OCI-LY3 (cell line): ENCODE measurements at regions not wholly inside any gene's neighbourhood (a gene's known extent, or its start where the extent isn't known, plus 50 kb on each side); places are given as distances from the start of the nearest gene placed in this dataset.

Source experiments
- H2AFZ ChIP-seq: fragments of 200-600, 300-600 bp; shearing (Covaris generic); 2 replicates; pipeline ENCODE4 v1.6.0; 2014; ENCODE audit warnings: antibody characterized with exemption, low read depth, low read length
- H3K27ac ChIP-seq: fragments of 200-600, 300-600 bp; sonication (generic); 2 replicates; pipeline ENCODE4 v1.5.1; 2014; ENCODE audit warnings: mild to moderate bottlenecking, low read length, moderate library complexity, mixed read lengths
- H3K27me3 ChIP-seq: fragments of 200-600, 300-600 bp; sonication (generic); 2 replicates; pipeline ENCODE4 v1.6.1; 2014; ENCODE audit warnings: low read depth, low read length, mixed read lengths
- H3K36me3 ChIP-seq: fragments of 200-600, 300-600 bp; sonication (generic); replicated peaks from 2 replicates; pipeline ENCODE3; 2014; ENCODE audit warnings: low read depth, low read length, mixed read lengths
- H3K4me1 ChIP-seq: fragments of 300-600, 200-600 bp; sonication (generic); 2 replicates; pipeline ENCODE4 v1.6.1; 2014; ENCODE audit warnings: low read length, mixed read lengths
- H3K4me2 ChIP-seq: fragments of 200-600, 300-600 bp; sonication (generic); 2 replicates; pipeline ENCODE4 v1.6.1; 2014; ENCODE audit warnings: low read length, mixed read lengths
- H3K4me3 ChIP-seq: fragments of 300-600, 200-600 bp; sonication (generic); 2 replicates; pipeline ENCODE4 v1.5.1; 2014; ENCODE audit warnings: antibody characterized with exemption, mild to moderate bottlenecking, low read length, moderate library complexity
- H3K79me2 ChIP-seq: fragments of 300-600, 200-600 bp; shearing (Covaris generic); 2 replicates; pipeline ENCODE4 v1.6.1; 2014; ENCODE audit warnings: mild to moderate bottlenecking, low read length, mixed read lengths
- H3K9ac ChIP-seq: fragments of 300-600, 200-600 bp; shearing (Covaris generic); 2 replicates; pipeline ENCODE4 v1.6.0; 2014; ENCODE audit warnings: mild to moderate bottlenecking, low read length, moderate library complexity
- H3K9me3 ChIP-seq: fragments of 200-600, 300-600 bp; shearing (Covaris generic); 2 replicates; pipeline ENCODE4 v1.6.1; 2014; ENCODE audit warnings: low read length, mixed read lengths; ENCODE audit not compliant: insufficient read depth
- H4K20me1 ChIP-seq: fragments of 200-600, 300-600 bp; sonication (generic); 2 replicates; pipeline ENCODE4 v1.6.1; 2016; ENCODE audit warnings: low read length, mixed read lengths; ENCODE audit not compliant: insufficient read depth
- CTCF ChIP-seq: fragments of 200-600, 300-600 bp; sonication (generic); IDR thresholded peaks from 2 replicates; pipeline ENCODE4 v1.5.1; 2014; ENCODE audit warnings: antibody characterized with exemption, low read length, low read depth
- EZH2phosphoT487 ChIP-seq: fragments of 200-600 bp; shearing (Covaris generic); IDR thresholded peaks from 2 replicates; pipeline ENCODE4 v1.6.1; 2018; ENCODE audit warnings: antibody characterized with exemption, mixed run types, low read depth

- no peak overlapping the region for H3K4me2 ChIP-seq
- no peaks in the 10 kb centered on the region for H3K27me3 ChIP-seq
- H3K79me2 ChIP-seq: no peaks in the 10 kb centered on the region
- peaks cover 6% of the 10 kb centered on the region; the same call in 1 of the 2 replicates for H3K4me1 ChIP-seq
- no peak overlapping the region for H2AFZ ChIP-seq
- no peak overlapping the region for H3K4me3 ChIP-seq
- no peak overlapping the region for H3K9ac ChIP-seq
- TF ChIP-seq EZH2phosphoT487 (no peak), CTCF (no peak)
- H3K27ac ChIP-seq: no peak overlapping the region
- no peaks in the 10 kb centered on the region for H3K36me3 ChIP-seq
- H4K20me1 ChIP-seq: no peaks in the 10 kb centered on the region
- no peaks in the 10 kb centered on the region for H3K9me3 ChIP-seq
These were observed 110.4 kb upstream of the SCAF11 start for GRCh38 chr12:46100551-46101484.

GRCh38 chr12:46089414-46090162, 99.2 kb upstream of the SCAF11 start:
- Histone ChIP-seq H4K20me1 (no peaks in the 10 kb centered on the region), H3K9me3 (peaks cover 50% of the 10 kb centered on the region), H3K27me3 (no peaks in the 10 kb centered on the region), H3K27ac (no peak overlapping the region), H2AFZ (no peak overlapping the region), H3K4me3 (no peak overlapping the region), H3K4me1 (no peaks in the 10 kb centered on the region), H3K9ac (no peak overlapping the region), H3K79me2 (no peaks in the 10 kb centered on the region), H3K4me2 (no peak overlapping the region), H3K36me3 (peaks cover 17% of the 10 kb centered on the region)
- TF ChIP-seq CTCF (no peak), EZH2phosphoT487 (no peak)

GRCh38 chr12:46087916-46088439, 97.6 kb upstream of the SCAF11 start:
- Histone ChIP-seq H3K4me1 (no peaks in the 10 kb centered on the region), H3K36me3 (peaks cover 22% of the 10 kb centered on the region), H3K4me2 (no peak overlapping the region), H3K27me3 (no peaks in the 10 kb centered on the region), H3K9me3 (peaks cover 59% of the 10 kb centered on the region), H2AFZ (no peak overlapping the region), H4K20me1 (no peaks in the 10 kb centered on the region), H3K79me2 (no peaks in the 10 kb centered on the region), H3K27ac (no peak overlapping the region), H3K9ac (no peak overlapping the region), H3K4me3 (no peak overlapping the region)
- no peak for TF ChIP-seq CTCF
- TF ChIP-seq EZH2phosphoT487: no peak
